GM12875 (cell line): ENCODE measurements at regions not wholly inside any gene's neighbourhood (a gene's known extent, or its start where the extent isn't known, plus 50 kb on each side); places are given as distances from the start of the nearest gene placed in this dataset.
"Not testable (repeated sequence)": the region's sequence is repeated elsewhere in the genome, so short reads cannot be mapped to it uniquely, and the experiment has no call there.

ENCODE experiments used
- H3K4me3 ChIP-seq: one replicate; pipeline ENCODE4 v1.5.1; 2011; ENCODE audit warnings: low read depth, low read length, control low read depth
- TF ChIP-seq, protein P1 (sequence below): IDR thresholded peaks from 2 replicates; pipeline ENCODE4 v1.5.1; 2011; ENCODE audit warnings: low read depth, mild to moderate bottlenecking, control low read depth, inconsistent platforms, low read length, moderate library complexity, borderline replicate concordance; ENCODE audit not compliant: insufficient read depth

GRCh38 chr4:175330652-175331051 is 412.5 kb downstream of the ADAM29 start:
- TF ChIP-seq, protein P1, sequence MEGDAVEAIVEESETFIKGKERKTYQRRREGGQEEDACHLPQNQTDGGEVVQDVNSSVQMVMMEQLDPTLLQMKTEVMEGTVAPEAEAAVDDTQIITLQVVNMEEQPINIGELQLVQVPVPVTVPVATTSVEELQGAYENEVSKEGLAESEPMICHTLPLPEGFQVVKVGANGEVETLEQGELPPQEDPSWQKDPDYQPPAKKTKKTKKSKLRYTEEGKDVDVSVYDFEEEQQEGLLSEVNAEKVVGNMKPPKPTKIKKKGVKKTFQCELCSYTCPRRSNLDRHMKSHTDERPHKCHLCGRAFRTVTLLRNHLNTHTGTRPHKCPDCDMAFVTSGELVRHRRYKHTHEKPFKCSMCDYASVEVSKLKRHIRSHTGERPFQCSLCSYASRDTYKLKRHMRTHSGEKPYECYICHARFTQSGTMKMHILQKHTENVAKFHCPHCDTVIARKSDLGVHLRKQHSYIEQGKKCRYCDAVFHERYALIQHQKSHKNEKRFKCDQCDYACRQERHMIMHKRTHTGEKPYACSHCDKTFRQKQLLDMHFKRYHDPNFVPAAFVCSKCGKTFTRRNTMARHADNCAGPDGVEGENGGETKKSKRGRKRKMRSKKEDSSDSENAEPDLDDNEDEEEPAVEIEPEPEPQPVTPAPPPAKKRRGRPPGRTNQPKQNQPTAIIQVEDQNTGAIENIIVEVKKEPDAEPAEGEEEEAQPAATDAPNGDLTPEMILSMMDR, result no peak
- no peak overlapping the region for H3K4me3 ChIP-seq

GRCh38 chr4:175335331-175335730 is 417.2 kb downstream of the ADAM29 start:
- no peak overlapping the region for H3K4me3 ChIP-seq
- TF ChIP-seq, protein P1, result no peak

GRCh38 chr4:175336570-175336969 is 418.4 kb downstream of the ADAM29 start:
- H3K4me3 ChIP-seq, result not testable (repeated sequence)

GRCh38 chr4:175339100-175339707 is 421.0 kb downstream of the ADAM29 start:
- TF ChIP-seq, protein P1, result no peak
- H3K4me3 ChIP-seq, result no peak overlapping the region

- H3K4me3 ChIP-seq, result no peak overlapping the region
- TF ChIP-seq, protein P1, result no peak
Observed at GRCh38 chr4:175341203-175341755, 423.1 kb downstream of the ADAM29 start.

GRCh38 chr4:175346376-175346775 is 428.2 kb downstream of the ADAM29 start:
- no peak overlapping the region for H3K4me3 ChIP-seq
- TF ChIP-seq, protein P1, result no peak

GRCh38 chr4:175350246-175350645 is 432.1 kb downstream of the ADAM29 start:
- TF ChIP-seq, protein P1, result no peak
- no peak overlapping the region for H3K4me3 ChIP-seq
